ENCODE measurements at regions not wholly inside any gene's neighbourhood (a gene's known extent, or its start where the extent isn't known, plus 50 kb on each side); places are given as distances from the start of the nearest gene placed in this dataset.

DNA sequence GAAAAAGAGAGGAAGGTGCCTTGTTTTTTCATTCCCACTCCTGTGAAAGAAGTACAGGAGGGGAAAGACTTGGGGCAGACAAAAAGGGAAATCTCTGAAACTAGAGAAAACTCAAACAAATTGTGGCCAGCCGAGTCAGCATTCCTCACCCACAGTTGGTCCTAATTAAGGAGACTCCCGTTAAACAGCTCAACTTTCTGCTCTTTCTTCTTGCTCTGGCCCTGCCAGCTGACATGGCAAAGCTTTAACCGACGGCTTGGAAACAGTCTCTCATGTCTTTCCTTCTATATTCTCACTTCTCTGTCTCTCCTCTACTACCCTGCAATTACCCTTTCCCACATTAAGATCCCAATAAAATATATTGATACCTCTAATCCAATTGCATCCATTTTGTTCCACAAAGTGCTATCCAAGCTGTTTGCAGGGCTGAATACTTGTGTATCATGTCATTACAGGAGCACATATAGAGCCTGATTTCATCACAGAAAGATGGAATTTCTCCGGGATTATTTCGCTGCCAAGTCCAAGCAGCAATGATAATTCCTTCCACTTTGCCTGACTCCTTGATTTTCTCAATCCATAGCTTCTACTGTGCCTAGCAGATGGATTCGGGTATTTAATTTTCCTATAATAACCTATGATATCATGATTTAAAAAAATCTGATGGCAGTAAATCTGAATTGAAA, 65.4 kb upstream of the IPO9 start:
- TF ChIP-seq, protein P1, sequence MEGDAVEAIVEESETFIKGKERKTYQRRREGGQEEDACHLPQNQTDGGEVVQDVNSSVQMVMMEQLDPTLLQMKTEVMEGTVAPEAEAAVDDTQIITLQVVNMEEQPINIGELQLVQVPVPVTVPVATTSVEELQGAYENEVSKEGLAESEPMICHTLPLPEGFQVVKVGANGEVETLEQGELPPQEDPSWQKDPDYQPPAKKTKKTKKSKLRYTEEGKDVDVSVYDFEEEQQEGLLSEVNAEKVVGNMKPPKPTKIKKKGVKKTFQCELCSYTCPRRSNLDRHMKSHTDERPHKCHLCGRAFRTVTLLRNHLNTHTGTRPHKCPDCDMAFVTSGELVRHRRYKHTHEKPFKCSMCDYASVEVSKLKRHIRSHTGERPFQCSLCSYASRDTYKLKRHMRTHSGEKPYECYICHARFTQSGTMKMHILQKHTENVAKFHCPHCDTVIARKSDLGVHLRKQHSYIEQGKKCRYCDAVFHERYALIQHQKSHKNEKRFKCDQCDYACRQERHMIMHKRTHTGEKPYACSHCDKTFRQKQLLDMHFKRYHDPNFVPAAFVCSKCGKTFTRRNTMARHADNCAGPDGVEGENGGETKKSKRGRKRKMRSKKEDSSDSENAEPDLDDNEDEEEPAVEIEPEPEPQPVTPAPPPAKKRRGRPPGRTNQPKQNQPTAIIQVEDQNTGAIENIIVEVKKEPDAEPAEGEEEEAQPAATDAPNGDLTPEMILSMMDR (IDR thresholded peaks at IDR 0.05; ENCODE audit: low read depth, low read length) = no peak
- TF ChIP-seq POLR2A (IDR thresholded peaks at IDR 0.05; ENCODE audit: extremely low read depth, insufficient read length) = no peak

Data from NB4 (cell line).